ENCODE measurements at regions not wholly inside any gene's neighbourhood (a gene's known extent, or its start where the extent isn't known, plus 50 kb on each side); places are given as distances from the start of the nearest gene placed in this dataset.

DNA sequence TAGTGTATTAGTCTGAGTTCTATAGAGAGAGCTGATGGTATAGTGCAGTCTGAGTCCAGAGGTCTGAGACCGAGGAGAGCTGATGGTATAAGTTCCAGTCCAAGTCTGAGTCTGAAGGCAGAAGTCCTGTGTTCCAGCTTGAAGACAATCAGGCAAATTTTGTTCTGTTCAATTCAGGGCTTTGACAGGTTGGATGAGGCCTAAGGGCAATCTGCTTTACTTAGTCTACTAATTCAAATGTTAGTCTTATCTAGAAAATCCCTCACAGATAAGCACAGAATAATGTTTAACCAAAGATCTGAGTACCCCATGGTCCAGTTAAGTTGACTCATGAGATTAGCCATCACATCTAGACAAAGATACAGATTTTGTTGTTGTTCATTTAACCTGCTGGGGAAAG is 303.0 kb upstream of the KLF4 start:
- no peak for TF ChIP-seq EZH2 (IDR thresholded peaks at IDR 0.05; ENCODE audit: borderline replicate concordance, low read length)
- TF ChIP-seq, protein P1, sequence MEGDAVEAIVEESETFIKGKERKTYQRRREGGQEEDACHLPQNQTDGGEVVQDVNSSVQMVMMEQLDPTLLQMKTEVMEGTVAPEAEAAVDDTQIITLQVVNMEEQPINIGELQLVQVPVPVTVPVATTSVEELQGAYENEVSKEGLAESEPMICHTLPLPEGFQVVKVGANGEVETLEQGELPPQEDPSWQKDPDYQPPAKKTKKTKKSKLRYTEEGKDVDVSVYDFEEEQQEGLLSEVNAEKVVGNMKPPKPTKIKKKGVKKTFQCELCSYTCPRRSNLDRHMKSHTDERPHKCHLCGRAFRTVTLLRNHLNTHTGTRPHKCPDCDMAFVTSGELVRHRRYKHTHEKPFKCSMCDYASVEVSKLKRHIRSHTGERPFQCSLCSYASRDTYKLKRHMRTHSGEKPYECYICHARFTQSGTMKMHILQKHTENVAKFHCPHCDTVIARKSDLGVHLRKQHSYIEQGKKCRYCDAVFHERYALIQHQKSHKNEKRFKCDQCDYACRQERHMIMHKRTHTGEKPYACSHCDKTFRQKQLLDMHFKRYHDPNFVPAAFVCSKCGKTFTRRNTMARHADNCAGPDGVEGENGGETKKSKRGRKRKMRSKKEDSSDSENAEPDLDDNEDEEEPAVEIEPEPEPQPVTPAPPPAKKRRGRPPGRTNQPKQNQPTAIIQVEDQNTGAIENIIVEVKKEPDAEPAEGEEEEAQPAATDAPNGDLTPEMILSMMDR (IDR thresholded peaks at IDR 0.05; ENCODE audit: low read length), result no peak

Measured in OCI-LY1 (cell line).